ENCODE measurements at regions not wholly inside any gene's neighbourhood (a gene's known extent, or its start where the extent isn't known, plus 50 kb on each side); places are given as distances from the start of the nearest gene placed in this dataset.

DNA sequence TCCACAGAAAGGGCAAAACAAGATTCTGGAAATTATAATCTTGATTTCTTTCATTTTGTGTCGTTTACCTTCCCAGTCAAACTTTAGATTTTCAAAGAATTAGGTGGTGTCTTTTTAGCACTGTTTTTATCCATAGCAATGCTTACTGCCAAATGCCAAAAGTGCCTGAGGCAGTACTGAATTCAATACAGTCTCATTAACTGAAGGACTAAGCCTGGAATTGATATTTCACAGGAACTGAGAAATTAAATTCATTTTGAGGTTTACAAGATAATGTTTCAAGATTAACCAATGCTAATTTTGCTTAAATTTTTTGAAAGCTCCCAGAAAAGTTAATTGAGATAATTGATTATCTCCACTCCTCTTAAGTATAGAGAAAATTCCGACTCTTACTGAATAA lies 68.8 kb upstream of the ARHGAP24 start:
- TF ChIP-seq, protein P1, sequence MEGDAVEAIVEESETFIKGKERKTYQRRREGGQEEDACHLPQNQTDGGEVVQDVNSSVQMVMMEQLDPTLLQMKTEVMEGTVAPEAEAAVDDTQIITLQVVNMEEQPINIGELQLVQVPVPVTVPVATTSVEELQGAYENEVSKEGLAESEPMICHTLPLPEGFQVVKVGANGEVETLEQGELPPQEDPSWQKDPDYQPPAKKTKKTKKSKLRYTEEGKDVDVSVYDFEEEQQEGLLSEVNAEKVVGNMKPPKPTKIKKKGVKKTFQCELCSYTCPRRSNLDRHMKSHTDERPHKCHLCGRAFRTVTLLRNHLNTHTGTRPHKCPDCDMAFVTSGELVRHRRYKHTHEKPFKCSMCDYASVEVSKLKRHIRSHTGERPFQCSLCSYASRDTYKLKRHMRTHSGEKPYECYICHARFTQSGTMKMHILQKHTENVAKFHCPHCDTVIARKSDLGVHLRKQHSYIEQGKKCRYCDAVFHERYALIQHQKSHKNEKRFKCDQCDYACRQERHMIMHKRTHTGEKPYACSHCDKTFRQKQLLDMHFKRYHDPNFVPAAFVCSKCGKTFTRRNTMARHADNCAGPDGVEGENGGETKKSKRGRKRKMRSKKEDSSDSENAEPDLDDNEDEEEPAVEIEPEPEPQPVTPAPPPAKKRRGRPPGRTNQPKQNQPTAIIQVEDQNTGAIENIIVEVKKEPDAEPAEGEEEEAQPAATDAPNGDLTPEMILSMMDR (IDR thresholded peaks at IDR 0.05), result no peak
- TF ChIP-seq POLR2AphosphoS5 (IDR thresholded peaks at IDR 0.05) (no peak), POLR2A (IDR thresholded peaks at IDR 0.05) (no peak), EP300 (IDR thresholded peaks at IDR 0.05) (no peak)

Data from stomach (tissue), 4 donors.